Panc1 (cell line): ENCODE measurements at regions not wholly inside any gene's neighbourhood (a gene's known extent, or its start where the extent isn't known, plus 50 kb on each side); places are given as distances from the start of the nearest gene placed in this dataset.

Experiments
- ATAC-seq: fragments of 200-7000 bp; cut with Tn5 transposase; 2 replicates; pipeline ENCODE4 v1.9.1; 2020; ENCODE audit warnings: mild to moderate bottlenecking, moderate library complexity
- BruUV-seq: library from RNA; stranded (reverse); fragments of 400-500 nt; replicated peaks from 2 replicates; lab custom pipeline; 2021; lab: Mats Ljungman, UMichigan
- CTCF ChIA-PET: fragments of 300-600 bp; sonication (Branson Sonifier 250); formaldehyde crosslinking; loops from one replicate; lab custom pipeline; 2022; ENCODE audit warnings: antibody characterized with exemption; lab: Charles Lee
- POLR2A ChIA-PET: fragments of 300-600 bp; sonication (Branson Sonifier 250); formaldehyde crosslinking; loops from one replicate; lab custom pipeline; 2022; ENCODE audit warnings: antibody characterized with exemption; lab: Charles Lee
- DNase-seq: peaks from one replicate; pipeline ENCODE4 v3.0.0-alpha.2; 2010; ENCODE audit warnings: low read depth, low spot score
- H3K27ac ChIP-seq: 2 replicates; pipeline ENCODE4 v1.5.1; 2011; ENCODE audit warnings: mild to moderate bottlenecking, low read length, inconsistent platforms
- H3K27me3 ChIP-seq: fragments of 200-500 bp; sonication (Bioruptor generic); 2 replicates; pipeline ENCODE4 v1.6.0; 2014; ENCODE audit warnings: low read length, inconsistent platforms; ENCODE audit not compliant: control insufficient read depth, insufficient read depth
- H3K36me3 ChIP-seq: fragments of 200-500 bp; sonication (Bioruptor generic); 2 replicates; pipeline ENCODE4 v1.5.1; 2014; ENCODE audit warnings: inconsistent platforms, mild to moderate bottlenecking, low read length, moderate library complexity; ENCODE audit not compliant: control insufficient read depth, insufficient read depth
- H3K4me1 ChIP-seq: 2 replicates; pipeline ENCODE4 v1.5.1; 2011; ENCODE audit warnings: inconsistent platforms, mild to moderate bottlenecking, low read length, moderate library complexity; ENCODE audit not compliant: control insufficient read depth, insufficient read depth
- H3K4me3 ChIP-seq, 2 experiments: 2 replicates each; pipeline ENCODE4 v1.5.1; 2011 to 2012; ENCODE audit warnings: low read depth in 2 of 2, low read length in 2 of 2, mild to moderate bottlenecking in 2 of 2, inconsistent platforms in 1 of 2, moderate library complexity in 1 of 2
- H3K9me3 ChIP-seq: fragments of 200-500 bp; sonication (Bioruptor generic); 2 replicates; pipeline ENCODE4 v1.5.1; 2014; ENCODE audit warnings: low read depth, mild to moderate bottlenecking, inconsistent platforms, low read length, moderate library complexity; ENCODE audit not compliant: control insufficient read depth, insufficient read depth
- CTCF ChIP-seq: fragments of 450-650 bp; IDR thresholded peaks from 2 replicates; pipeline ENCODE4 v1.5.1; 2017; ENCODE audit warnings: mild to moderate bottlenecking
- POLR2AphosphoS5 ChIP-seq: IDR thresholded peaks from 2 replicates; pipeline ENCODE4 v1.6.1; 2012; ENCODE audit warnings: mild to moderate bottlenecking, low read depth, low read length, moderate library complexity
- SIN3A ChIP-seq: IDR thresholded peaks from 2 replicates; pipeline ENCODE4 v1.6.1; 2012; ENCODE audit warnings: low read depth, mild to moderate bottlenecking, low read length, moderate library complexity, borderline replicate concordance; ENCODE audit not compliant: insufficient read depth
- TCF7L2 ChIP-seq: IDR thresholded peaks from 2 replicates; pipeline ENCODE4 v1.6.1; 2011; ENCODE audit warnings: mild to moderate bottlenecking, low read depth, low read length, inconsistent platforms
- in situ Hi-C: cut with HindIII; loops from 2 replicates; pipeline ENCODE4 v1.10.0; 2016; ENCODE audit warnings: low sequenced_read_pairs, low pct_unique_long_range_greater_than_20kb
- intact Hi-C: fragments of 100-400 bp; cut with micrococcal nuclease; formaldehyde crosslinking; loops from one replicate; pipeline ENCODE4 v1.10.0; 2022; ENCODE audit not compliant: unreplicated experiment
- TF ChIP-seq, protein P1 (sequence below), 2 experiments: IDR thresholded peaks; 2 replicates each; pipeline ENCODE4 v1.6.1; 2011 to 2012; ENCODE audit warnings: low read depth in 2 of 2, control low read depth in 1 of 2, low read length in 1 of 2, mild to moderate bottlenecking in 1 of 2, moderate library complexity in 1 of 2; ENCODE audit not compliant: insufficient read depth in 1 of 2

GRCh38 chr9:90141723-90142122, 500.9 kb downstream of the DIRAS2 start:
- in situ Hi-C loops = no loop called here
- BruUV-seq = no TSS peak

GRCh38 chr9:90142580-90142979, 500.0 kb downstream of the DIRAS2 start:
- Histone ChIP-seq H3K27ac (no peak overlapping the region), H3K4me3 (no peak overlapping the region), H3K27me3 (no peaks in the 10 kb centered on the region), H3K9me3 (no peaks in the 10 kb centered on the region), H3K36me3 (no peaks in the 10 kb centered on the region), H3K4me1 (no peaks in the 10 kb centered on the region)
- ChIA-PET POLR2A (no interaction called here), CTCF (no interaction called here)
- in situ Hi-C loops = no loop called here
- DNase-seq (no peak), ATAC-seq (no peak)
- intact Hi-C loops = loop anchor here (10.0 kb wide), 3 partner anchors 502 to 732 kb away; partner anchors contain the start of gene DIRAS2
- no TSS peak for BruUV-seq
- TF ChIP-seq CTCF = peak; percentile 56
- TF ChIP-seq POLR2AphosphoS5 = no peak

More at GRCh38 chr9:90141723-90142122, 500.9 kb downstream of the DIRAS2 start:
- intact Hi-C loops = loop anchor here (10.0 kb wide), 3 partner anchors 503 to 733 kb away; partner anchors contain the start of gene DIRAS2
- DNase-seq (no peak), ATAC-seq (no peak)
- no peaks in the 10 kb centered on the region for H3K27me3 ChIP-seq
- CTCF ChIA-PET = no interaction called here
- no peaks in the 10 kb centered on the region for H3K4me1 ChIP-seq
- H3K27ac ChIP-seq = no peak overlapping the region
- no peak overlapping the region for H3K4me3 ChIP-seq
- TF ChIP-seq SIN3A = no peak
- peak; percentile 37; the same call in 1 of the 2 replicates for TF ChIP-seq CTCF
- POLR2A ChIA-PET = no interaction called here
- H3K9me3 ChIP-seq = no peaks in the 10 kb centered on the region
- no peaks in the 10 kb centered on the region for H3K36me3 ChIP-seq

DNA sequence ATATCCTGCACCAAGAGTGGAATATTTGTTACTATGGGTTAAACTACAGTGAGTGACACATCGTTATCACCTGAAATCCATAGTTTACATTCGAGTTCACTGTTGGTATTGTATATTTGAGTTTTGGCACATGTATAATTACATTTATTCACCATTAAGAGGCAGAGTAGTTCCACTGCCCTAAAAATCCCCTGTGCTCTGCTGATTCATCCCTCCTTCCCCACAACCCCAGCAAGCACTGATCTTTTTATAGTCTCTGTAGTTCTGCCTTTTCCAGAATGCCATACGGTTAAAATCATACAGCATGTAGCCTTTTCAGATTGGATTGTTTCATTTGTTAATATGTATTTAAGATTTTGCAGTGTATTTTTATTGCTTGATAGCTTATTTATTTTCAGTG, 495.2 kb downstream of the DIRAS2 start:
- intact Hi-C loops = loop anchor here (10.0 kb wide), 3 partner anchors 497 to 727 kb away; partner anchors contain the start of gene DIRAS2
- Histone ChIP-seq H3K4me1 (no peaks in the 10 kb centered on the region), H3K4me3 (no peak overlapping the region), H3K36me3 (no peaks in the 10 kb centered on the region), H3K27ac (no peak overlapping the region), H3K9me3 (no peaks in the 10 kb centered on the region), H3K27me3 (no peaks in the 10 kb centered on the region)
- ATAC-seq (no peak), DNase-seq (no peak)
- BruUV-seq = no TSS peak
- ChIA-PET POLR2A (no interaction called here), CTCF (no interaction called here)
- TF ChIP-seq SIN3A = no peak
- TF ChIP-seq CTCF = no peak
- no peak for TF ChIP-seq TCF7L2
- no peak for TF ChIP-seq POLR2AphosphoS5
- TF ChIP-seq, protein P1, sequence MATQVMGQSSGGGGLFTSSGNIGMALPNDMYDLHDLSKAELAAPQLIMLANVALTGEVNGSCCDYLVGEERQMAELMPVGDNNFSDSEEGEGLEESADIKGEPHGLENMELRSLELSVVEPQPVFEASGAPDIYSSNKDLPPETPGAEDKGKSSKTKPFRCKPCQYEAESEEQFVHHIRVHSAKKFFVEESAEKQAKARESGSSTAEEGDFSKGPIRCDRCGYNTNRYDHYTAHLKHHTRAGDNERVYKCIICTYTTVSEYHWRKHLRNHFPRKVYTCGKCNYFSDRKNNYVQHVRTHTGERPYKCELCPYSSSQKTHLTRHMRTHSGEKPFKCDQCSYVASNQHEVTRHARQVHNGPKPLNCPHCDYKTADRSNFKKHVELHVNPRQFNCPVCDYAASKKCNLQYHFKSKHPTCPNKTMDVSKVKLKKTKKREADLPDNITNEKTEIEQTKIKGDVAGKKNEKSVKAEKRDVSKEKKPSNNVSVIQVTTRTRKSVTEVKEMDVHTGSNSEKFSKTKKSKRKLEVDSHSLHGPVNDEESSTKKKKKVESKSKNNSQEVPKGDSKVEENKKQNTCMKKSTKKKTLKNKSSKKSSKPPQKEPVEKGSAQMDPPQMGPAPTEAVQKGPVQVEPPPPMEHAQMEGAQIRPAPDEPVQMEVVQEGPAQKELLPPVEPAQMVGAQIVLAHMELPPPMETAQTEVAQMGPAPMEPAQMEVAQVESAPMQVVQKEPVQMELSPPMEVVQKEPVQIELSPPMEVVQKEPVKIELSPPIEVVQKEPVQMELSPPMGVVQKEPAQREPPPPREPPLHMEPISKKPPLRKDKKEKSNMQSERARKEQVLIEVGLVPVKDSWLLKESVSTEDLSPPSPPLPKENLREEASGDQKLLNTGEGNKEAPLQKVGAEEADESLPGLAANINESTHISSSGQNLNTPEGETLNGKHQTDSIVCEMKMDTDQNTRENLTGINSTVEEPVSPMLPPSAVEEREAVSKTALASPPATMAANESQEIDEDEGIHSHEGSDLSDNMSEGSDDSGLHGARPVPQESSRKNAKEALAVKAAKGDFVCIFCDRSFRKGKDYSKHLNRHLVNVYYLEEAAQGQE (IDR thresholded peaks at IDR 0.05; ENCODE audit: insufficient read depth in 1 of 2, low read depth in 2 of 2, low read length in 1 of 2) = no peak
- in situ Hi-C loops = no loop called here
